Gastrocnemius medialis (tissue), 4 donors: ENCODE measurements at regions not wholly inside any gene's neighbourhood (a gene's known extent, or its start where the extent isn't known, plus 50 kb on each side); places are given as distances from the start of the nearest gene placed in this dataset.

Experiments used
- ATAC-seq, 2 donors: fragments of 150-250 bp; one replicate each; pipeline ENCODE4 v1.9.1; 2016
- DNase-seq, 2 donors: peaks; one replicate each; pipeline ENCODE4 v3.0.0-alpha.2; 2019
- H3K27ac ChIP-seq, 4 donors: fragments of 200-600 bp; sonication (generic); 1 replicate in 1 of 4; 2 replicates in 3 of 4; pipeline ENCODE4 v1.5.1; 2016 to 2018; ENCODE audit warnings: mild to moderate bottlenecking in 2 of 4, moderate library complexity in 1 of 4
- H3K27me3 ChIP-seq, 3 donors: fragments of 200-600 bp; sonication (generic) in 2 of 3; 1 replicate in 1 of 3; 2 replicates in 2 of 3; pipeline versions ENCODE4 v1.5.1 to v1.6.0; 2016 to 2019; ENCODE audit warnings: mild to moderate bottlenecking in 1 of 3, moderate library complexity in 1 of 3
- H3K36me3 ChIP-seq, 2 donors: fragments of 200-600 bp; sonication (generic) in 1 of 2; one replicate each; pipeline ENCODE4 v1.5.1; 2017 to 2018
- H3K4me1 ChIP-seq, 2 donors: fragments of 200-600 bp; sonication (generic) in 1 of 2; one replicate each; pipeline ENCODE4 v1.5.1; 2016 to 2017; ENCODE audit warnings: mild to moderate bottlenecking in 2 of 2
- H3K4me3 ChIP-seq, 4 donors: fragments of 200-600 bp; sonication (generic) in 3 of 4; 1 replicate in 1 of 4; 2 replicates in 3 of 4; pipeline ENCODE4 v1.5.1; 2016 to 2019; ENCODE audit warnings: mild to moderate bottlenecking in 2 of 4
- H3K9me3 ChIP-seq, 3 donors: fragments of 200-600 bp; sonication (generic) in 2 of 3; 1 replicate in 1 of 3; 2 replicates in 2 of 3; pipeline ENCODE4 v1.5.1; 2016 to 2019
- POLR2A ChIP-seq, 2 donors: fragments of 450-650 bp; IDR thresholded peaks; one replicate each; pipeline ENCODE4 v1.6.1; 2017; ENCODE audit warnings: antibody characterized with exemption in 2 of 2, mild to moderate bottlenecking in 2 of 2, moderate library complexity in 2 of 2
- in situ Hi-C, 4 donors: fragments of 200-750 bp; cut with MboI; loops; one replicate each; pipeline versions ENCODE4 v1.15.0 to v1.8.0; 2017; ENCODE audit warnings: low sequenced_read_pairs in 4 of 4
- intact Hi-C: fragments of 100-400 bp; cut with DNase I; formaldehyde crosslinking; loops from one replicate; pipeline ENCODE4 v1.15.1; 2023; ENCODE audit warnings: low total_unique reads
- TF ChIP-seq, protein P1 (sequence below), 5 experiments: fragments of 450-650 bp in 3 of 5; fragments of 200-600 bp in 2 of 5; sonication (generic) in 2 of 5; IDR thresholded peaks in 4 of 5; conservative IDR thresholded peaks in 1 of 5; 1 replicate in 4 of 5; 2 replicates in 1 of 5; pipeline ENCODE4 v1.5.1; 2016 to 2019; ENCODE audit warnings: antibody characterized with exemption in 5 of 5, mild to moderate bottlenecking in 3 of 5, moderate library complexity in 3 of 5

DNA sequence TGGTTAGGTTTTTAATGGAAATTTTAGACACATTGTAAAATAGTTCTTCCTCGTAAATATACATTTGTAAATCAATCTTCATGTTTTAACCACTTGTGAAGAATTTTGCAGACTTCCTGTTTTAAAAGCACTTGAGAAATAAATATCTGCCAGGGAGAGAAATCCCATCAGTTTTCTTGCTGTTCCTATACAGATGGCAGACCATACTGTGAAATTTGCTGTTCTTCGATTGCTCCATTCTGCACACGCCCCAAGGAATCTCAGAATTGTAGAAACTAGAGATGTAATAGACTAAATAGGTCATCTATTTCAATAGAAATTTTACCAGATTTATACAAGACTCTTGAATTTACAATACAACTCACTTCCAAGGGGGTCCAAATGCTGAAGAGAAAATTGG lies 75.8 kb upstream of the PIK3C3 start:
- intact Hi-C loops = no loop called here
- in situ Hi-C loops = no loop called here
- no peaks in the 10 kb centered on the region for H3K36me3 ChIP-seq
- no peaks in the 10 kb centered on the region for H3K27me3 ChIP-seq
- ATAC-seq = no peak
- DNase-seq = no peak
- no peak overlapping the region for H3K4me3 ChIP-seq
- no peak for TF ChIP-seq POLR2A (IDR thresholded peaks at IDR 0.05)
- TF ChIP-seq, protein P1, sequence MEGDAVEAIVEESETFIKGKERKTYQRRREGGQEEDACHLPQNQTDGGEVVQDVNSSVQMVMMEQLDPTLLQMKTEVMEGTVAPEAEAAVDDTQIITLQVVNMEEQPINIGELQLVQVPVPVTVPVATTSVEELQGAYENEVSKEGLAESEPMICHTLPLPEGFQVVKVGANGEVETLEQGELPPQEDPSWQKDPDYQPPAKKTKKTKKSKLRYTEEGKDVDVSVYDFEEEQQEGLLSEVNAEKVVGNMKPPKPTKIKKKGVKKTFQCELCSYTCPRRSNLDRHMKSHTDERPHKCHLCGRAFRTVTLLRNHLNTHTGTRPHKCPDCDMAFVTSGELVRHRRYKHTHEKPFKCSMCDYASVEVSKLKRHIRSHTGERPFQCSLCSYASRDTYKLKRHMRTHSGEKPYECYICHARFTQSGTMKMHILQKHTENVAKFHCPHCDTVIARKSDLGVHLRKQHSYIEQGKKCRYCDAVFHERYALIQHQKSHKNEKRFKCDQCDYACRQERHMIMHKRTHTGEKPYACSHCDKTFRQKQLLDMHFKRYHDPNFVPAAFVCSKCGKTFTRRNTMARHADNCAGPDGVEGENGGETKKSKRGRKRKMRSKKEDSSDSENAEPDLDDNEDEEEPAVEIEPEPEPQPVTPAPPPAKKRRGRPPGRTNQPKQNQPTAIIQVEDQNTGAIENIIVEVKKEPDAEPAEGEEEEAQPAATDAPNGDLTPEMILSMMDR (IDR thresholded peaks at IDR 0.05 in 4 of 5, conservative IDR thresholded peaks at IDR 0.05 in 1 of 5) = no peak
- no peaks in the 10 kb centered on the region for H3K4me1 ChIP-seq
- no peaks in the 10 kb centered on the region for H3K9me3 ChIP-seq
- no peak overlapping the region for H3K27ac ChIP-seq

DNA sequence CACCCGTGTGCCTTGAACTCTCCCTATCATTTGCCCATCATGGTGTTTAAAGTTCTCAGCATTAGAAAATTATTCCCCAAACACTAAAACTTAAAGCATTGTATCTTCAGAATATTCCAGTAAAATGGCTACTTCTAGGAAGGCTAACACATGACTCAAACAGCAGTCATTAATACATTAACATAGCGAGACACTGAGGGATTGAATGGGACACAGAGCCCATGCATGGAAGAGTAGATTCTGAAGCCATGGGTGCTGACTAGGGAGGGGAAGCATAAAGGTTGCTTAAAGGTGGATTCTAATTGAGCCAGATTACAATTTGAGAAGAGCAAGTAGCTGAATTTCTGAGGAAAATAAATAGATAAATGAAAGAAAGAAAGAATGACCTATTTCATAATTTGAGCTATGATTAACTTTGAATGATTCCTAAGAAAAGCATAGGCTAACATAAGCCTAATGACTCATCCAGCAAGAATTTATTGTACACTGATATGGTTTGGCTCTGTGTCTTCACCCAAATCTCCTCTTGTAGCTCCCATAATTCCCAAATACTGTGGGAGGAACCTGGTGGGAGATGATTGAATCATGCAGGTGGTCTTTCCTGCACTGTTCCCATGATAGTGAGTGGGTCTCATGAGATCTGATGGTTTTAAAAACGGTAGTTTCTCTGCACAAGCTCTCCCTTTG lies 79.8 kb upstream of the PIK3C3 start:
- DNase-seq (no peak), ATAC-seq (no peak)
- Histone ChIP-seq H3K36me3 (no peaks in the 10 kb centered on the region), H3K27ac (no peak overlapping the region), H3K27me3 (no peaks in the 10 kb centered on the region), H3K9me3 (no peaks in the 10 kb centered on the region), H3K4me1 (no peaks in the 10 kb centered on the region), H3K4me3 (no peak overlapping the region)
- intact Hi-C loops (no loop called here), in situ Hi-C loops (no loop called here)
- TF ChIP-seq POLR2A (IDR thresholded peaks at IDR 0.05) = no peak
- TF ChIP-seq, protein P1 (IDR thresholded peaks at IDR 0.05 in 4 of 5, conservative IDR thresholded peaks at IDR 0.05 in 1 of 5) = no peak

DNA sequence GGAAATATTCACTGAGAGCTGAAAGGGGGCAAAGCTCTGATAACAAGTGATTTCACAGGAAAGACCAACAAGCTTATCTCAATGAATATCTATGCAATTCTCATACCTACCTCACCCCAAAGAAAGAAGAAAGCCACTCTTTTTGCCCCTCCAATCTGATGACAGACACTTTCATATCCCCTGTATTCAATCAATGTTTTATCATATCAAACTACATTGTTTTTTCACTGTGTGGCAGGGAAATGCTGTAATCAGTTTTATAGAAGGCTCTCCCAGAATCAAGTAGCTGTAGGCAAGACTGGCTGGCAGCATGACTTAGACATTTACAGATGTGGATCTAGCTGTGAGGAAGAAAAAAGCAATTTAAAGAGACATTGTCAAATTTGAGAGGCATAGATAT lies 81.3 kb upstream of the PIK3C3 start:
- ATAC-seq (no peak), DNase-seq (no peak)
- Histone ChIP-seq H3K27ac (no peak overlapping the region), H3K4me3 (no peak overlapping the region), H3K36me3 (no peaks in the 10 kb centered on the region), H3K9me3 (no peaks in the 10 kb centered on the region), H3K4me1 (no peaks in the 10 kb centered on the region), H3K27me3 (no peaks in the 10 kb centered on the region)
- in situ Hi-C loops (no loop called here), intact Hi-C loops (no loop called here)
- TF ChIP-seq POLR2A (IDR thresholded peaks at IDR 0.05) = no peak
- TF ChIP-seq, protein P1 (IDR thresholded peaks at IDR 0.05 in 4 of 5, conservative IDR thresholded peaks at IDR 0.05 in 1 of 5) = no peak

DNA sequence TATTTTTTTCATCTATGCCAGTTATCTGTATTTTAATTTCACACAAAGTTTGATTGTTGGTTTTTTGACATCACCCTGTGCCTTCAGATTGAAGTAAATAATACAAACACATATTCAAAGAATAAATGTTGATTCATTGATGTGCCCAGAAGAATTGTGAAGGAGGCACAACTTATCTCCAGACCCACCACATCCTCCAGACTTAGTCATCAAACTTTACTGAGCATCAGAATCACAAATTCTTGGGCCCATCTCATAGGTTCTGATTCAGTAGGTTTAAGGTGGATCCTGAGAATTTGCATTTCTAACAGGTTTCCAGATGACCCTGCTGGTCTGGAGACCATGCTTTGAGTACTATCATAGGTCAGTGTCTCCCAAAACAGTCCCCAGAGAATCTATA lies 82.8 kb upstream of the PIK3C3 start:
- in situ Hi-C loops = no loop called here
- no peaks in the 10 kb centered on the region for H3K4me1 ChIP-seq
- TF ChIP-seq, protein P1 (IDR thresholded peaks at IDR 0.05 in 4 of 5, conservative IDR thresholded peaks at IDR 0.05 in 1 of 5) = no peak
- TF ChIP-seq POLR2A (IDR thresholded peaks at IDR 0.05) = no peak
- H3K27me3 ChIP-seq = no peaks in the 10 kb centered on the region
- DNase-seq (no peak), ATAC-seq (no peak)
- no peaks in the 10 kb centered on the region for H3K9me3 ChIP-seq
- intact Hi-C loops = no loop called here
- H3K27ac ChIP-seq = no peak overlapping the region
- H3K36me3 ChIP-seq = no peaks in the 10 kb centered on the region
- H3K4me3 ChIP-seq = no peak overlapping the region
